Activated B cell treated with CpG ODN at 0.5 μM for 24 hours (primary cell): ENCODE measurements at regions not wholly inside any gene's neighbourhood (a gene's known extent, or its start where the extent isn't known, plus 50 kb on each side); places are given as distances from the start of the nearest gene placed in this dataset.

Source experiments
- ATAC-seq: fragments of 200-7000 bp; cut with Tn5 transposase; one replicate; pipeline ENCODE4 v1.10.0; 2021; ENCODE audit warnings: low read depth, mild to moderate bottlenecking, moderate library complexity
- CTCF ChIA-PET: fragments of 350-600 bp; sonication (Branson Sonifier 250); formaldehyde crosslinking; loops from one replicate; lab custom pipeline; 2021; ENCODE audit warnings: antibody characterized with exemption; lab: Charles Lee
- POLR2A ChIA-PET: fragments of 350-600 bp; sonication (Branson Sonifier 250); formaldehyde crosslinking; loops from one replicate; lab custom pipeline; 2021; ENCODE audit warnings: antibody characterized with exemption; lab: Charles Lee
- DNase-seq: peaks from one replicate; pipeline ENCODE4 v3.0.0; 2022
- H3K27ac Mint-ChIP-seq: one replicate; pipeline ENCODE4 v1.8.0; 2020; ENCODE audit warnings: mixed read lengths
- H3K27me3 Mint-ChIP-seq: one replicate; pipeline ENCODE4 v1.8.0; 2021; ENCODE audit warnings: mixed read lengths
- H3K36me3 Mint-ChIP-seq: one replicate; pipeline ENCODE4 v1.8.0; 2021; ENCODE audit warnings: low read depth, mixed read lengths
- H3K4me1 Mint-ChIP-seq: one replicate; pipeline ENCODE4 v1.8.0; 2021; ENCODE audit warnings: mixed read lengths
- H3K4me3 Mint-ChIP-seq: one replicate; pipeline ENCODE4 v1.8.0; 2020; ENCODE audit warnings: mild to moderate bottlenecking, mixed read lengths
- H3K9me3 Mint-ChIP-seq: one replicate; pipeline ENCODE4 v1.8.0; 2020; ENCODE audit warnings: mixed read lengths
- intact Hi-C: fragments of 100-400 bp; cut with micrococcal nuclease; formaldehyde crosslinking; loops from one replicate; pipeline ENCODE4 v1.15.1; 2024
- TF ChIP-seq, protein P1 (sequence below): fragments of 200-600 bp; IDR thresholded peaks from one replicate; pipeline ENCODE4 v1.8.0; 2022; ENCODE audit warnings: antibody characterized with exemption, mild to moderate bottlenecking

GRCh38 chr11:72511393-72512047 is 77.2 kb upstream of the CLPB start:
- Mint-ChIP-seq H3K4me1 (no peaks in the 10 kb centered on the region), H3K9me3 (peaks cover 17% of the 10 kb centered on the region), H3K27ac (no peak overlapping the region), H3K4me3 (no peak overlapping the region), H3K27me3 (peaks cover 23% of the 10 kb centered on the region), H3K36me3 (peaks cover 6% of the 10 kb centered on the region)
- TF ChIP-seq, protein P1, sequence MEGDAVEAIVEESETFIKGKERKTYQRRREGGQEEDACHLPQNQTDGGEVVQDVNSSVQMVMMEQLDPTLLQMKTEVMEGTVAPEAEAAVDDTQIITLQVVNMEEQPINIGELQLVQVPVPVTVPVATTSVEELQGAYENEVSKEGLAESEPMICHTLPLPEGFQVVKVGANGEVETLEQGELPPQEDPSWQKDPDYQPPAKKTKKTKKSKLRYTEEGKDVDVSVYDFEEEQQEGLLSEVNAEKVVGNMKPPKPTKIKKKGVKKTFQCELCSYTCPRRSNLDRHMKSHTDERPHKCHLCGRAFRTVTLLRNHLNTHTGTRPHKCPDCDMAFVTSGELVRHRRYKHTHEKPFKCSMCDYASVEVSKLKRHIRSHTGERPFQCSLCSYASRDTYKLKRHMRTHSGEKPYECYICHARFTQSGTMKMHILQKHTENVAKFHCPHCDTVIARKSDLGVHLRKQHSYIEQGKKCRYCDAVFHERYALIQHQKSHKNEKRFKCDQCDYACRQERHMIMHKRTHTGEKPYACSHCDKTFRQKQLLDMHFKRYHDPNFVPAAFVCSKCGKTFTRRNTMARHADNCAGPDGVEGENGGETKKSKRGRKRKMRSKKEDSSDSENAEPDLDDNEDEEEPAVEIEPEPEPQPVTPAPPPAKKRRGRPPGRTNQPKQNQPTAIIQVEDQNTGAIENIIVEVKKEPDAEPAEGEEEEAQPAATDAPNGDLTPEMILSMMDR = no peak
- DNase-seq = no peak
- intact Hi-C loops = no loop called here
- no peak for ATAC-seq
- POLR2A ChIA-PET = interaction anchor here (0.7 kb wide), 1 partner anchor 939 kb away, joined by 3 read pairs; no protein-coding TSS in a partner anchor
- CTCF ChIA-PET = no interaction called here

DNA sequence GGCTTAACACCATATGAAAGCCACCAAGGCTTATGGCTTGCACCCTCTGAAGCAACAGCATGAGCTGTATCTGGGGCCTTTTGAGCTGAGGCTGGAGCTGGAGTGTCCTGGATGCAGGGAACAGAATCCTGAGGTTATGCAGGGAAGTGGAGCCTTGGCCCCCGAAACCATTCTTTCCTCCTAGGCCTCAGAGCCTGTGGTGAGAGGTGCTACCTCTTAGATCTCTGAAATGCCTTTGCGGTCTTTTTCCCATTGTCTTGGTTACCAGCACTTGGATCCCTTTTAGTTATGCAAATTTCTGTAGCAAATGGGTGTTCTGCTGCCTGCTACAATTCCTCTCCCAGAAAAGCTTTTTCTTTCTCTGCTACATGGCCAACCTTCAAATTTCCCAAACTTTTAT is 72.7 kb upstream of the CLPB start:
- DNase-seq (no peak), ATAC-seq (no peak)
- Mint-ChIP-seq H3K27me3 (peaks cover 37% of the 10 kb centered on the region), H3K9me3 (peaks cover 17% of the 10 kb centered on the region), H3K4me1 (no peaks in the 10 kb centered on the region), H3K4me3 (no peak overlapping the region), H3K27ac (no peak overlapping the region), H3K36me3 (peaks cover 6% of the 10 kb centered on the region)
- ChIA-PET POLR2A (no interaction called here), CTCF (no interaction called here)
- TF ChIP-seq, protein P1 = no peak
- intact Hi-C loops = no loop called here

GRCh38 chr11:72497731-72498130 is 63.4 kb upstream of the CLPB start:
- Mint-ChIP-seq H3K4me3 (no peak overlapping the region), H3K27me3 (peaks cover 6% of the 10 kb centered on the region), H3K9me3 (peaks cover 7% of the 10 kb centered on the region), H3K27ac (no peak overlapping the region), H3K4me1 (no peaks in the 10 kb centered on the region), H3K36me3 (peaks cover 3% of the 10 kb centered on the region)
- no peak for ATAC-seq
- TF ChIP-seq, protein P1 = no peak
- POLR2A ChIA-PET = no interaction called here
- intact Hi-C loops = no loop called here
- DNase-seq = no peak
- CTCF ChIA-PET = interaction anchor here (0.8 kb wide), 1 partner anchor 32 kb away, joined by 5 read pairs; no protein-coding TSS in a partner anchor

GRCh38 chr11:72494109-72494429 is 59.7 kb upstream of the CLPB start:
- no peak for DNase-seq
- TF ChIP-seq, protein P1 = no peak
- Mint-ChIP-seq H3K9me3 (no peaks in the 10 kb centered on the region), H3K27ac (no peak overlapping the region), H3K36me3 (no peaks in the 10 kb centered on the region), H3K4me3 (no peak overlapping the region), H3K4me1 (no peaks in the 10 kb centered on the region), H3K27me3 (peaks cover 9% of the 10 kb centered on the region)
- no peak for ATAC-seq
- intact Hi-C loops = no loop called here
- CTCF ChIA-PET = no interaction called here
- POLR2A ChIA-PET = no interaction called here

DNA sequence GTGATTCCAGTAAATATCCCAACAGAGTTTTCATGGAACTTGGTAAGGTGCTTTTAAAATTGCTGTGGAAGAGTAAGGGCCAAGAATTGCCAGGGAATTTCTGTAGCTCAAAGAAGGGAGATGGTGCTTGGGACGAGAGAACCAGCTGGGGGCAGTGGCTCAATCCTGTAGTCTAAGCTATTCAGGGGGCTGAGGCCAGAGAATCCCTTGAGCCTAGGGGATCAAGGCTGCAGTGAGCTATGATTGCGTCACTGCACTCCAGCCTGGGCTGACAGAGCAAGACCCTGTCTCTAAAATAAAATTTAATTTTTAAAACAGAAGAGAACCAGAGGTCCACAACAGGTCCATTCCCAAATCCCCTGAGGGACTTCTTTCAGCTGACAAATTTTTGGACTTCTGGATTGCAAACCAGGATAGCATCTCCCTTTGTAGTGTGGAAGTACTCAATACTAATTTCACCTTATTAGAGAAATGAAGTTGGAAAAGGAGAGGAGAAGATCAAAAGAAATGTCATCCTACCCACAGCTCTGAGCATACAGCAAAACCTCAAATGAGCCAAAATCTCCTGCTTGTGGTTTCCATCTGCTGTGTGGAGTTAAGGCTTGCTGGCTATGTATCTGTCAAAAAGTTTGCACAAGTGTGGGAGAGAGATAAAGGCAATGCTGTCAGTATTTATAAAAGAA is 59.2 kb upstream of the CLPB start:
- DNase-seq (no peak), ATAC-seq (no peak)
- TF ChIP-seq, protein P1 = no peak
- Mint-ChIP-seq H3K4me1 (no peaks in the 10 kb centered on the region), H3K27me3 (peaks cover 6% of the 10 kb centered on the region), H3K4me3 (no peak overlapping the region), H3K9me3 (no peaks in the 10 kb centered on the region), H3K36me3 (no peaks in the 10 kb centered on the region), H3K27ac (no peak overlapping the region)
- ChIA-PET CTCF (no interaction called here), POLR2A (no interaction called here)
- intact Hi-C loops = no loop called here
